NCI-H460 (cell line): ENCODE measurements at regions not wholly inside any gene's neighbourhood (a gene's known extent, or its start where the extent isn't known, plus 50 kb on each side); places are given as distances from the start of the nearest gene placed in this dataset.
A peak's percentile ranks its signal among the peaks of the same experiment; 100 is the strongest.
"Not testable (repeated sequence)": the region's sequence is repeated elsewhere in the genome, so short reads cannot be mapped to it uniquely, and the experiment has no call there.

ENCODE experiments used
- DNase-seq: peaks from one replicate; pipeline ENCODE4 v3.0.0-alpha.2; 2016; ENCODE audit warnings: low read depth; ENCODE audit errors: extremely low read depth

DNA sequence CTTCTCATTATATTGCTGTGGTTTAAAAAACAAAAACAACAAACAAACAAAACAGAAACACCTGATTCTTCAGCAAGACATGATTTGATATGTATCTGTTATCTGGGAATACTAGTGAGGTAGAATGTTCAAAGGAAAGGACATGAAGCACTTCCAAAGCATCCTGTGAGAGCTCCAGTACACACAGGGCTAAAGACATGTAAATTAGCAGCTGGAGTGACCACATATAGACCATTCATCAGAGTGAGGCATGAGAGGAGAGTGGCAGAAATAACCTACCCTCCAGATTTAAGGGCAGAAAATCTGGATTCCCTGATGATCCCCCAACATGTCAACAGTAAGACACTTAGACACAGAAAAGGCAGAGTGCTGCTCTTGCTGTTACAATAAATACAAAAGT, 260.5 kb upstream of the CHRM3 start:
- DNase-seq: no peak

DNA sequence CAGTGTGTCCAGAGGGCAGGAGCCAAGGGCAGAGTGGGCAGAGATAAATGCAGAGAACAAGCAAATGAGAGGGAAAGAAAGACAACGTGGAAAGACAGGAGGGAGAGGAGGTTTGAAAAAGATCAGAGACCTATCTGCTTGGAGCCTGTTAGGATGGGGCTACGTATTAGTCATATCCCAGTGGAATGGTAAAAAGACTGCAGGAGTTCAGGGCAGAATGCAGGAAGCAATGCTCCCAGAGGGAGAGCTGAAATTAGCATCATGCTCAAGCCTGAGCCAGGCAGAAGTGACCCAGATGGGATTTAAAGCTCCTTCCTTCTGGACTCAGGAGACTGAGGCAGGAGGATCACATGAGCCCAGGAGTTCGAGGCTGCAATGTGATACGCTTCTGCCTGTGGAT, 261.3 kb upstream of the CHRM3 start:
- peak; percentile 8 for DNase-seq

DNA sequence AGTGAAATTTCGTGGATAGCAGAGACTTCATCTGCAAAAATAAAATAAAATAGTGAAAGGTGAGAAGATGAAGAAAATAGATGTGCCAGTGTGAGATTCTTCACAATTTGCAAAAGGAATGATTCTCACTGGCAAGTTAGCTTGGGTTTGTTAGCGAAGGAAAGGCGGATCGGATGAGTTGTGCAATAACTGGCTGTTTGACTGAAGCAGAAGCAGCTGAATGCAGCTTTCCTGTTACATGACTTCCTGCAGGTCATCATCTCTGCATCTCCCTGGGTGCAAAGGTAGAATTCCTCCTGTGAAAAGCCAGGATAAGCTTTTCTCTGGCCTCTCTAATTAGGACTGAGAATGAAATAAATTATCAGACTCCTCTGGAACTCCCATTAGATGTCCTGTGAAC, 263.1 kb upstream of the CHRM3 start:
- DNase-seq: no peak

DNA sequence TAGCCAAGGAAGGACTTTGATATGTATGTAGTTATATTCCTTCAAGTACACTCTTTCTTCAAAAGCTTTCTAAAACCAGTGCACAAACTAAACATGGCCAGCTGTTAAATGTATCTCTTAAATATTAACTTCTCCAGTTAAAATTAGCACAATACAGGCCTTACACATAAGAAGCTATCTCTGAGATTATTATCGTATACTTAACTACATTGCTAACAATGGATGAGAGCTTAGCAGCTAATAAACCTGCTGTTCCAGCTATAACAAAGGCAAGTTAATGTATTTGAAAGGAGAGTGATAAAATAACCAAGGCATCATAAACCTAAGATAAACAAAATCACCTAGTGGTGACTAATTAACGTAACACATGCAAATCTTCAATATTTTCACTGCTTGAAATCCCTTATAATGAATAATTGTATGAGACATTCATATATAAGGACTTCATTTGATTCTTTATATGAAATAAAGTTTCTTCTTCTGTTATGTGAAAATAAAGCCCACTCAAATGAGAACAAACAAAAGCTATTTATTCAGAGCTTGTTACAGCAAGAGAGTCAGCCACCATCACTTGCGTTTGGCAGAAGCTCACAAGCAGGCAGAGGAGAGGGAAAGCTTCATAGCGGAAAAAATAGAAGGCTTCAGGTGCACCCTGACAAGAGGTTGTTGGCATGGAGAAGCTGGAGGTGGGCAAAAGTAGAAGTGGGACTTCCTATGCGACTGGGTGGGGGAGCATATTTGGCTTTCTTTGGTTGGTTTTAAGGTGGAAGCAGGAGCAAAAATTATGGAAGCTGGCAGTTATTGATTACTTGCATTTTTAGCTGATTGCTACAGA, 274.1 kb upstream of the CHRM3 start:
- no peak for DNase-seq

DNA sequence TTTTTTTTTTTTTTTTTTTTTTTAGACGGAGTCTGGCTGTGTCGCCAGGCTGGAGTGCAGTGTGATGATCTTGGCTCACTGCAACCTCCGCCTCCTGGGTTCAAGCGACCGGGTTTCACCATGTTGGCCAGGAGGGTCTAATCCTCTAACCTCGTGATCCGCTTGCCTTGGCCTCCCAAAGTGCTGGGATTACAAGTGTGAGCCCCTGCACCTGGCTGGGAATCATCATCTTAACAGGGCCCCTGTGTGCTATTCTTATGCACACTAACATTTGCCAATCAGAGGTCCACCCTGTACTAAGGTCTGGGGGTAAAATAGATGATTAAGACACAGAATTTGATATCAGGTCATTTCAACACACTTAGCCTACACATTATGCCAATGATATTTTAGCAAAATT, 278.7 kb upstream of the CHRM3 start:
- DNase-seq: no peak

DNA sequence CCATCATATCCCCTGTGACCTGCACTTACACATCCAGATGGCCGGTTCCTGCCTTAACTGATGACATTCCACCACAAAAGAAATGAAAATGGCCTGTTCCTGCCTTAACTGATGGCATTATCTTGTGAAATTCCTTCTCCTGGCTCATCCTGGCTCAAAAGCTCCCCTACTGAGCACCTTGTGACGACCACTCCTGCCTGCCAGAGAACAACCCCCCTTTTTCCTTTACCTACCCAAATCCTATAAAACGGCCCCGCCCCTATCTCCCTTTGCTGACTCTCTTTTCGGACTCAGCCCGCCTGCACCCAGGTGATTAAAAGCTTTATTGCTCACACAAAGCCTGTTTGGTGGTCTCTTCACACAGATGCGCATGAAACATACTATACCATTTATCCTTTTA, 279.7 kb upstream of the CHRM3 start:
- DNase-seq: not testable (repeated sequence)

DNA sequence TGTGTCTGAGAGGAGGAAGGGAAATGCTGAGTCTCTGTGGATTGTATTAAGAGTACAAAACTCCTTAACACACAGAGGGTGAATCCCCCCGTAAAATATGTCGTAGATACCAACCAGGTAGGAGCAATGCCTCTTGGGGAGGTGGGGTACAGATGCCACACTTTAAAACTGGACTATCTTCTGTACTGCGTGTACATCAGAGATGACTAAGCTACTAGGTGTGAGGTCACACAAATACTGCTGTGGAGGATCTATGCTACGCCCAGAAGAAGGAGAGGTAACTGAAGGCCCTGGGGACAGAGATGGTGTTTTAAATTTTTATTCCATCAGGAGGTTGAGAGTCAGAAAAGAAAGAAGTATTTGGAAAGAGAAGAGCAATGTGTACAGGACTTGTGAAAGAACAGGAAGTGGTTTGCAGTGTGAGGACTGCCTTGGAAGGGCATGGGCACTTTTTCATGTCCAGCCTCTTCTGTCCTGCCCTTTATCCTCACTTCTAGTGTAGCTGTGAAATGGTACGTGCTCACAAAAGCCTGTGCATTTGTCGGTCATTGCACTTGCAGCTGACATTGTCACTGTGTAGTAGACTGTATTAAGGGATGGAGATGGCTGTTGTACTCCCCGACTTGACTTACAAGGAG, 287.8 kb upstream of the CHRM3 start:
- DNase-seq: no peak

DNA sequence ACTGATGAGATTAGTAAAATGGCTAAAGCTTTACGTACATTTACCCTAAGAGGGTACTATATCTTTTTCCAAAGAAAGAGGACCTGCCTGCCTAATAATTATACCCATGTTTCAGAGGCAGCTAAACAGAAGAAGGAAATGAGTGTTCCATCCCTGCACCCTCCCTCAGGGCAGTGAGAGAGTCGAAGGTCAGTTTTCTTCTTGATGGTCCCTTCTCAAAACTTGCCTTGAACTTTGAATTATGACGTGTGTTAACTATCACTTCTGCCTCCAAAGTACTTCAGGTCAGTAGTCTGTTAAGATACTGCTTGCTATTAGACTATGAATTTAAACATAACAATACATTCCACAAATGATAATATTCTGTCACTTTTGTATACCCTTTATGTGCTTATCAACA, 294.8 kb upstream of the CHRM3 start:
- no peak for DNase-seq

DNA sequence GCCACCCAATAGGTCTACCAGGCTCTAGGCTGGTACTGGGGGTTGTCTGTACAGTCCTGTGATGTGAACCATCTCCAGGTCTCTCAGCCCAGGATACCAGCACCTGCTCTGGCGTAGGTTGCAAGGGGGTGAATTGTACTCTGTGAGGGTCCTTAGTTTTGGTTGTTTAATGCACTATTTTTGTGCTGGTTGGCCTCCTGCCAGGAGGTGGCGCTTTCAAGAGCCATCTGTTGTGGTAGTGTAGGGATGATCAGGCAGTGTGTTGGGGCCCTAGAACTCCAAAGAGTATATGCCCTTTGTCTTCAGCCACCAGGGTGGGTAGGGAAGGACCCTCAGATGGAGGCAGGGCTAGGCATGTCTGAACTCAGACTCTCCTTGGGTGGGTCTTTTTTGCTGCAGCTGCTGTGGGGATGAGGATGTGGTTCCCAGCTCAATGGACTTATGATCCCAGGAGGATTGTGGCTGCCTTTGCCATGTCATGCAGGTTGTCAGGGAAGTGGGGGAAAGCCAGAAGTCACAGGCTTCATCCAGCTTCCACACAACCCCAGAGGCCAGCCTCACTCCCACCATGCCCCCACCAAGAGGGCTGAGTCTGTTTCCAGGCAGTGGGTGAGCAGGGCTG, 301.8 kb upstream of the CHRM3 start:
- DNase-seq: no peak

DNA sequence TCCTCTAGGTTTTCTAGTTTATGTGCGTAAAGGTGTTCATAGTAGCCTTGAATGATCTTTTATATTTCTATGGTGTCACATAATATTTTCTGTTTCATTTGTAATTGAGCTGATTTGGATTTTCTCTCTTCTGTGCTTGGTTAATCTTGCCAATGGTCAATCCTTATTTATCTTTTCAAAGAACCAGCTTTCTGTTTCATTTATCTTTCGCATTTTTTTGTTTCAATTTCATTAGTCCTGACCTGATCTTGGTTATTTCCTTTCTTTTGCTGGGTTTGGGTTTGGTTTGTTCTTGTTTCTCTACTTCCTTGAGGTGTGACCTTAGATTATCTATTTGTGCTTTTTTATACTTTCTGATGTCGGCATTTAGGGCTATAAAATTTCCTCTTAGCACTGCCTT, 304.4 kb upstream of the CHRM3 start:
- not testable (repeated sequence) for DNase-seq

DNA sequence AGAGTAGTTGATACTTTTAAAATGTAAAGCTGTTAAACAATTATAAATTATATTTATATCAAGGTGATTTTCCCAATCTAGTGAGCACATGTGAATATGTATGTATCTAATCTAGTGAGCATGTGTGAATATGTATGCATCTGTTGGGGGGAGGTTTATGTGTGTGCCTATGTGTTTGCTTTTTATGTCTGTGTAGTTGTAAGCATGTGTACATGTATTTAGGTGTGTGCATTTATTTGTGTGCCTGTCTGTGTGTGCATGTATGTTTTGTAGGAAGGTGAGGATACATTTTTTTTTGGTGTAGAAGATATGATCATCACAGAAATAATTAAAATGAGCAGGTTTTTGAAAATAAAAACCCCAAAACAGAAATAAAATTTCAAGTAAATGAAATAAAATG, 318.9 kb upstream of the CHRM3 start:
- no peak for DNase-seq

DNA sequence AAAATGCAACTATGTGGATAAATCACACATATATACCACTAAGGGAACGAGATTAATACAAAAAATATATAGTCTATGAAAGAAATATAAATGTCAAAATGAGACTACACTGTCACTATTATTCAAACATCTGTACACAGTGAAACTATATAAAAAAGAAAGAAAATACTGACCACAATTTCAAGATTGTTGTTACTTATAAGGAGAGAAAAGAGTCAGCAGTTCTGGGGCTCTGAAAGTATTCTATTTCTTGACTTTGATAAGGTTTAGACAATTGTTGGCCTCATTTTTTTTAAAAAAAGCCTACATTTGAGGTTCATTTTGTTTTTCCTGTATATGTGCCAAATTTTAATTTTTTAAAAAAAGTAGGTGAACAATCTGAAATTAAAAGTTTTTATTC, 319.3 kb upstream of the CHRM3 start:
- no peak for DNase-seq

DNA sequence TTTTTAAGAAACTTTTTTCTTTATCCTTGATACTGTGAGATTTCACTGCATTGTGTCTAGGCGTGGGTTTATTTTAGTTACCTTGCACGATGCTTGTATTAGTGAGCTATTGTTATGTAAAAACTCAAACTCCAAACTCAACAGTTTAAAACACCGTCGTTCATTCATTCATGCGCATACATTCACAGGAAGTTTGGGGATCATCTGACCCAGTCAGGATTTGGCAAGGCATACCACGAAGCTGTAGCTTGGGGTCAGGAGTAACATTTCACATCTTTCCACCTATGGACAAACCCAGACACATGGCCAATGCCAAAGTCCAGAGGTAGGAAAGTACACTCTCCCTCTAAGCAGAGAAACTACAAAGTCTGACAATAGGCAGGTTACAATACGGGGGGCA, 324.6 kb upstream of the CHRM3 start:
- no peak for DNase-seq

DNA sequence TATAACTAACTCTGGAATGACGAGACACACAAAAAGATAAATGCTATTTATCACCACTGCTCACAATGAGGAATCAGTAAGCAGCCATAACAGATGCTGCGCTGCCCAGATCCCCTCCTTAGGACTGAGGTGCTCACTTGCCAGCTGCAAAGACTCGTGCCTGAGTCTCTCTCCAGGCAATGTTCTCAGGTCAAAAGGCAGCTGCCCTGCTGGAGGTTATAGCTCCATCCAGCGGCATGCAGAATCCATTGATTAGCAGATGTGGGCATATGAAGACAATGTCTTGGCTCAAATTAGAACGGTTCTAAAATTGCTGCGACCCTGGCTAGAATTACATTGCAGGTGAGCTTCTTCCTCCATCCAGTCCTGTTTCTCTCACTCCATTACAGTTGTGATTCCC, 328.2 kb upstream of the CHRM3 start:
- DNase-seq: no peak

DNA sequence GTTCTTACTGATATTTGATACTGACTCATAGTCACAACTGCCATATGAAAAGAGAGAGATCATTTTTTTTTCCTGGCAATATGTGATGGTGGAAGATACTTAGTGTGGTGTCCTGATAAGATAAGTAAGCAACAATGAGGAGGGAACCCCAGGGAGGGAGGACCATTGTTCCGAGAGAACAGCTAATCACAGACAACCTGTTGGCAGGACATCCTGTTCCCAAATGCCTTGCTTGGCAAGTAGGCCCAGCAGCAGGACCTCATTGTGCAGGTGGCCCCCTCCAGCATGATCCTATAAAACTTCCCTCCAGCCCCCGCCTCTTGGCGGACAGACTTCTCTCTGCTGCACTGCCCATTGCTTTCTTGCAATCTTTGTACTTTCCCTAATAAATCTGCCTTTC, 329.4 kb upstream of the CHRM3 start:
- DNase-seq: no peak

DNA sequence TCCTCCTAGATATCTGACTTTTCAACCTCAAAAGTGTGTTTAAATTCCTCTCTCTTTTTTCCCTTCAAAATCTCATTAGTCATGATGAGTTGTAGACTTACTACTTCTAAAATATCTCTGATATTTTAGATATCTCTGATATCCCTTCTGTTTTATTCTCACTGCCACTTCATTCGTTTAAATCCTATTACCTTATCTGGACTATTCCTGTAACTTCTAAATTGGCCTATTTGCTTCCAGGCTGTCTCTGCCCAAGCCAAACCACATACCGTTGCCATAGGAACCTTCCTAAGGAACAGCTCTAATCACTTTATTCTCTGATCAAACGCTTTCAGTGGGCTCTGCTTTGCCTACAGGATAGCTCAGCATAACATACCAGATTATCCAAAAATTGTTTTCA, 333.1 kb upstream of the CHRM3 start:
- no peak for DNase-seq

DNA sequence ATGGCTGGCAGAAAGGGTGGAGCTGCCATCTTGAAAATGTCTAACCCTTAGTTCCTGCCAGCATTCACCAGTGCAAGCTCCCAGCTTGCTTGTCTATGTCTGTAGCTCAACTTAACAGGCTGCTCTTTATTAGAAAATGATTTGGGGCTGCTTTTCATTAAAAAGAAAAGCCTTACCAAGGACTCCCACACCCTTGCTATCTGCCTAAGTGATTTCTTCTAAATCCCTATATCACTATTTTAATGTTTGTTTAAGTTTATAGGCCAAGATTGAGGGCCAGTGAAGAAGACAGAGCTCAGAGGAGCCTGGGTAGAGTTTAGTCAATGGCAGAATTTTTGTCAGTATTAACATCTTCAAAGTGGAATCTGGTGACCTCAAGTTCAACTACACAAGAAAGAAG, 336.8 kb upstream of the CHRM3 start:
- DNase-seq: no peak

DNA sequence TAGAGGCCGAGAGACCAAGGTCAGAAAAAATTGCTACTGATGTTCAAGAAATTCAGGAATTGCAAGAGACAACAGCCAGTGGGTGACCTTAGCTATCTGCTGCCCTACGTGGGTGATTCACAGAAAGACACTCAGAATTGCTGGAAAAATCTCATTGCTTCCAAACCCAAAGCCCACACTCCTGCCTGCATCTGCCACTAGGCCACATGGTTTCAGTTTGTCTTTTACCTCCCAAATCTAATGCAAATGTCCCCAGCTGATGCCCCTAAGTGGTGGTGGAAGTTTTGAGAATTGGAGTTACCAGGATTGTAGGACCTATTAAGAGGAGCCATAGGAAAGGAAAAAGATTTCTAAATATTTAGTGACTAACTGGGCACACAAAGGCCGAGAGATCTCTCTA, 341.5 kb upstream of the CHRM3 start:
- no peak for DNase-seq

DNA sequence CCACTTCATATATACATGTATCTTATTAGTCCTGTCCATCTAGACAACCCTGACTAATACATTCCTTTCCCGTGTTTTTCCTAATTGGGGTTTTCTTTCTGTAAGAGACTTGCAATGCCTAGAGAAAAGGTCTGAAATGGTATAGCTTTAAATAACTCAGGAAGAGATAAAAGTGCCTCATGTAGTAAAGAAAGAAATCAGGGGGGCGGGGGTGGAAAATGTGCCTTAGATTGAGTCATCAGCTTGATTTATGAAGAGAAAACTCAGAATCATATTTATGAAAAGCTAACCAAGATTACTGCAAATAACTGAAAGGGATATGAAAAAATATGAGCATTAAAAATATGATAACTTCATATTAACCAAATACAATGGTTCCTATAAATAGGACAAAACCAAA, 345.8 kb upstream of the CHRM3 start:
- DNase-seq: no peak

DNA sequence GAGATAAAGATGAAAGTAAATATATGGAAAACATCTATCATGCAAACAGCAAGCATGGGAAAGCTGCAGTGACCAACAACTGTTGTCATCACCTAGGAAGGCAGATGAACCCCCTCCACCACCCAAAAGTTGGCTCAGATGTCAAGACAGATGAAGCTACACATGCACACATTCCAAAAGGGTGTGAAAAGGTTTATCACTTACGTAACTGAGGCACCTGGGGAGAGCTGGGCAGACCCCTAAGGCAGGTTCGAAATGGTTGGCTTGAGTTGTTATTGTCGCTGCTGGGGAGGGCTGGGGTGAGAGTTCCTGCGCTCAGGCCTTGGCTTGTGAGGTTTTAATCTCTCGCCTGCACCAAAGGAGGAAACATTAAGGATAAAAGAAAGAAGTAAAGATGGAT, 355.1 kb upstream of the CHRM3 start:
- DNase-seq: no peak

DNA sequence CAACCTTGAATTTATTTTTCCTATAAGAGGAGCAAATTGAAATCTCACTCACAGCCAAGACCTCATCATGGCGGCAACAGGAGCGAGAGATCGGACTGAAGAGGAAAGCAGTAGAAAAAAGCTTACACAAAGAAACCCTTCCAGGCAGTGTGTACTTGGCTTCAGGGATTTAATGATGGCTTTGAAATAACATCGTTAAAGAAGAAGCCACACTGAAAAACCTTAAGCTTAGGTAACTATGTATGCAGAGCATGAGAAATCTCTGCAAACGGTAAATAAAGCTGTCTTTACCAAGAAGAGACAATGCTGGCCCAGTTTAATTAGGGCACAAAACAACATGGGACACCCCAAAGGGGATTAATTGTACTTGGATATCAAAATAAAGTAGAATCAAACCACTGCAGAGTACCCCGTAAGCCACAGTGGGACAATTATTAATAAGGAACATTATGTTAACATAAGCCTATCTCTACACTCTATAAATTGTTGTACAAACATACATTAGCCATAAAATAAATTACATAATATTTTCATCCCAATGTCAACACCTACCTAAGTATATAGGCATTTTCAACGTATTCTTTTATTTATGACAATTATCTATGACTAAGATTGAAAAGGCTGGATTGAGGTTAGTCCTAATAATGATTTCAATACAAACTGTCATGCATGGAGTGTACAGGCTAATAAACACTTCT, 360.2 kb upstream of the CHRM3 start:
- no peak for DNase-seq

DNA sequence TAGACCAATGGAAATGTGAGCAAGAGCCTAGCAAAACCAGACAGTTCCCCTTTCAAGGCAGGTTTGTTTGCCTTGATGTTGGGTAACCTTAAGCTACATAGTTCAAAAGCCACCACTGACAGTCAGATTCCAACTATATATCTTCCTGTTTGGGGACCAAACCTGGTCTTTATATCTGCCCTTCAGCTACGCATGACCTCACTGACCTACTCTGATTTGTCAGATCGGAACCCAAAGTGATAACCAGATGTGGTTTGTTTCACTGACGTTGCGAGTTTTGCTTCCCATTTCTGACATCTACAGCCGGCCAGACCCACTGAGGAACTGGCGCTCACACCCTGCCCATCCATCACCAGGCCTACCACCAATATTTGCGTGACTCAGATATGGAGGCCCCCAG, 361.1 kb upstream of the CHRM3 start:
- no peak for DNase-seq
